ENCODE measurements at regions not wholly inside any gene's neighbourhood (a gene's known extent, or its start where the extent isn't known, plus 50 kb on each side); places are given as distances from the start of the nearest gene placed in this dataset.

GRCh38 chr1:166573199-166573598, 266.1 kb upstream of the POGK start:
- TF ChIP-seq POLR2AphosphoS5 (IDR thresholded peaks at IDR 0.05) = no peak
- no peak for TF ChIP-seq CTCF (IDR thresholded peaks at IDR 0.05)
- no peak for TF ChIP-seq POLR2A (IDR thresholded peaks at IDR 0.05)
